ENCODE measurements at regions not wholly inside any gene's neighbourhood (a gene's known extent, or its start where the extent isn't known, plus 50 kb on each side); places are given as distances from the start of the nearest gene placed in this dataset.

- TF ChIP-seq CTCF (IDR thresholded peaks at IDR 0.05; ENCODE audit: control extremely low read depth, extremely low read depth): no peak
- no peak overlapping the region for H3K4me3 ChIP-seq
- H3K4me1 ChIP-seq (ENCODE audit: control insufficient read depth in 5 of 5, insufficient read depth in 5 of 5, low read length in 5 of 5): no peaks in the 10 kb centered on the region
- no peaks in the 10 kb centered on the region for H3K9me3 ChIP-seq (ENCODE audit: control insufficient read depth in 4 of 4, insufficient read depth in 3 of 4, low read length in 3 of 4)
- DNase-seq (no peak), ATAC-seq (ENCODE audit: insufficient read depth, low FRiP score) (no peak)
- H3K27ac ChIP-seq (ENCODE audit: low read depth in 1 of 2, low read length in 1 of 2): no peak overlapping the region
- WGBS, 2 donors: 79 to 96% methylated on average over 1 of the region's 1 CpG
- no peaks in the 10 kb centered on the region for H3K27me3 ChIP-seq (ENCODE audit: control insufficient read depth in 3 of 3, insufficient read depth in 3 of 3, low read length in 2 of 3)
- H3K9ac ChIP-seq (ENCODE audit: insufficient read depth in 1 of 2, low read length in 2 of 2): no peak overlapping the region
- H3K36me3 ChIP-seq (ENCODE audit: control insufficient read depth in 4 of 4, insufficient read depth in 4 of 4, low read length in 4 of 4): no peaks in the 10 kb centered on the region
These were observed 321.5 kb downstream of the OTOL1 start for GRCh38 chr3:161818106-161818505.

- H3K9ac ChIP-seq (ENCODE audit: insufficient read depth in 1 of 2, low read length in 2 of 2): no peak overlapping the region
- no peak overlapping the region for H3K27ac ChIP-seq (ENCODE audit: low read depth in 1 of 2, low read length in 1 of 2)
- H3K4me3 ChIP-seq: no peak overlapping the region
- H3K36me3 ChIP-seq (ENCODE audit: control insufficient read depth in 4 of 4, insufficient read depth in 4 of 4, low read length in 4 of 4): no peaks in the 10 kb centered on the region
- no peak for TF ChIP-seq CTCF (IDR thresholded peaks at IDR 0.05; ENCODE audit: control extremely low read depth, extremely low read depth)
- DNase-seq: no peak
- no peaks in the 10 kb centered on the region for H3K4me1 ChIP-seq (ENCODE audit: control insufficient read depth in 5 of 5, insufficient read depth in 5 of 5, low read length in 5 of 5)
- H3K9me3 ChIP-seq (ENCODE audit: control insufficient read depth in 4 of 4, insufficient read depth in 3 of 4, low read length in 3 of 4): no peaks in the 10 kb centered on the region
- WGBS, 2 donors: 49 to 57% methylated on average over 1 of the region's 1 CpG
- ATAC-seq (ENCODE audit: insufficient read depth, low FRiP score): no peak
- H3K27me3 ChIP-seq (ENCODE audit: control insufficient read depth in 3 of 3, insufficient read depth in 3 of 3, low read length in 2 of 3): no peaks in the 10 kb centered on the region
These were observed 325.0 kb downstream of the OTOL1 start for GRCh38 chr3:161821591-161821990.

GRCh38 chr3:161822291-161822690 lies 325.7 kb downstream of the OTOL1 start:
- TF ChIP-seq CTCF (IDR thresholded peaks at IDR 0.05; ENCODE audit: control extremely low read depth, extremely low read depth): no peak
- Histone ChIP-seq H3K27me3 (ENCODE audit: control insufficient read depth in 3 of 3, insufficient read depth in 3 of 3, low read length in 2 of 3) (no peaks in the 10 kb centered on the region), H3K36me3 (ENCODE audit: control insufficient read depth in 4 of 4, insufficient read depth in 4 of 4, low read length in 4 of 4) (no peaks in the 10 kb centered on the region), H3K4me3 (no peak overlapping the region), H3K9ac (ENCODE audit: insufficient read depth in 1 of 2, low read length in 2 of 2) (no peak overlapping the region), H3K4me1 (ENCODE audit: control insufficient read depth in 5 of 5, insufficient read depth in 5 of 5, low read length in 5 of 5) (no peaks in the 10 kb centered on the region), H3K9me3 (ENCODE audit: control insufficient read depth in 4 of 4, insufficient read depth in 3 of 4, low read length in 3 of 4) (no peaks in the 10 kb centered on the region), H3K27ac (ENCODE audit: low read depth in 1 of 2, low read length in 1 of 2) (no peak overlapping the region)
- ATAC-seq (ENCODE audit: insufficient read depth, low FRiP score): no peak
- WGBS, 2 donors: 82 to 83% methylated on average over 3 of the region's 3 CpGs
- DNase-seq: no peak

GRCh38 chr3:161823910-161824309 lies 327.3 kb downstream of the OTOL1 start:
- Histone ChIP-seq H3K4me3 (no peak overlapping the region), H3K9ac (ENCODE audit: insufficient read depth in 1 of 2, low read length in 2 of 2) (no peak overlapping the region), H3K27ac (ENCODE audit: low read depth in 1 of 2, low read length in 1 of 2) (no peak overlapping the region), H3K27me3 (ENCODE audit: control insufficient read depth in 3 of 3, insufficient read depth in 3 of 3, low read length in 2 of 3) (no peaks in the 10 kb centered on the region), H3K9me3 (ENCODE audit: control insufficient read depth in 4 of 4, insufficient read depth in 3 of 4, low read length in 3 of 4) (no peaks in the 10 kb centered on the region), H3K4me1 (ENCODE audit: control insufficient read depth in 5 of 5, insufficient read depth in 5 of 5, low read length in 5 of 5) (no peaks in the 10 kb centered on the region), H3K36me3 (ENCODE audit: control insufficient read depth in 4 of 4, insufficient read depth in 4 of 4, low read length in 4 of 4) (no peaks in the 10 kb centered on the region)
- TF ChIP-seq CTCF (IDR thresholded peaks at IDR 0.05; ENCODE audit: control extremely low read depth, extremely low read depth): no peak
- WGBS, 2 donors: 90 to 91% methylated on average over 3 of the region's 3 CpGs
- DNase-seq (no peak), ATAC-seq (ENCODE audit: insufficient read depth, low FRiP score) (no peak)
